ENCODE measurements at regions not wholly inside any gene's neighbourhood (a gene's known extent, or its start where the extent isn't known, plus 50 kb on each side); places are given as distances from the start of the nearest gene placed in this dataset.

DNA sequence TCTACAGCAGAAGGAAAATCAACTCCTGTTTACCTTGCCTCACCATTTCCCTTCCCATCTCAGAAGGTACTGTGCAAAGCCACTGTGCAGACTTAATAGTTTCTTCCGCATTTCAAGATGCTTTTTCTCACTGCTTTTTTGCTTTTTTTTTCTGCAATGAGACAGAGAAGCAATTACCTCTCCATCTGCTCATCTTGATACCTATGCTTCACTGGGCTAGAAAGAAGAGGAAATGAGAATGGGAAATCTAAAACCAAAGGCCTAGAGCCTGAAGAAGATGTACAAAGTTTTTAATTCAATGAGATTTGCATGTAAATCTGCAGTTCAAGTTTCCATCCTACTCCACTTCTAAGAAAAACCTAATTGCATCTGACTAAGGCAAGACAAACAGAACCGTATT, 238.1 kb upstream of the SETMAR start:
- TF ChIP-seq EZH2 (IDR thresholded peaks at IDR 0.05; ENCODE audit: insufficient read depth, poor library complexity, severe bottlenecking), result no peak
- TF ChIP-seq EZH2phosphoT487 (IDR thresholded peaks at IDR 0.05; ENCODE audit: insufficient read depth, low read depth), result no peak

Measured in GM23248 (cell line).